Thyroid gland (tissue), 4 donors: ENCODE measurements at regions not wholly inside any gene's neighbourhood (a gene's known extent, or its start where the extent isn't known, plus 50 kb on each side); places are given as distances from the start of the nearest gene placed in this dataset.

Experiments
- CTCF ChIP-seq, 6 experiments: fragments of 200-600 bp in 3 of 6; fragments of 450-650 bp in 3 of 6; sonication (generic) in 3 of 6; IDR thresholded peaks; one replicate each; pipeline ENCODE4 v1.5.1; 2016 to 2019; ENCODE audit warnings: antibody characterized with exemption in 6 of 6, mild to moderate bottlenecking in 2 of 6, inconsistent platforms in 1 of 6, moderate library complexity in 1 of 6
- POLR2A ChIP-seq, 2 donors: fragments of 450-650 bp; IDR thresholded peaks; one replicate each; pipeline ENCODE4 v1.6.1; 2017; ENCODE audit warnings: antibody characterized with exemption in 2 of 2, mild to moderate bottlenecking in 2 of 2, moderate library complexity in 1 of 2

- TF ChIP-seq POLR2A (IDR thresholded peaks at IDR 0.05), result no peak
- TF ChIP-seq CTCF (IDR thresholded peaks at IDR 0.05), result no peak
These were observed 571.6 kb upstream of the NOX3 start for GRCh38 chr6:156027248-156027626.
